Thoracic aorta (tissue), 2 donors: ENCODE measurements at regions not wholly inside any gene's neighbourhood (a gene's known extent, or its start where the extent isn't known, plus 50 kb on each side); places are given as distances from the start of the nearest gene placed in this dataset.
A peak's percentile ranks its signal among the peaks of the same experiment; 100 is the strongest.

Experiments used
- ATAC-seq: fragments of 150-250 bp; one replicate; pipeline ENCODE4 v1.8.0; 2017; ENCODE audit warnings: low read depth; ENCODE audit not compliant: insufficient number of reproducible peaks, low FRiP score
- DNase-seq: peaks from one replicate; pipeline ENCODE4 v3.0.0-alpha.2; 2020; ENCODE audit warnings: low spot score
- H3K27ac ChIP-seq, 2 donors: fragments of 200-600 bp; sonication (generic); 1 replicate in 1 of 2; 2 replicates in 1 of 2; pipeline ENCODE4 v1.5.1; 2016; ENCODE audit warnings: mild to moderate bottlenecking in 2 of 2, moderate library complexity in 2 of 2
- H3K27me3 ChIP-seq: fragments of 200-600 bp; sonication (generic); replicated peaks from 2 replicates; pipeline ENCODE4 v1.6.0; 2016; ENCODE audit warnings: mild to moderate bottlenecking; ENCODE audit not compliant: insufficient read depth
- H3K36me3 ChIP-seq: fragments of 200-600 bp; sonication (generic); one replicate; pipeline ENCODE4 v1.5.1; 2016
- H3K4me1 ChIP-seq, 2 donors: fragments of 200-600 bp; sonication (generic); 1 replicate in 1 of 2; 2 replicates in 1 of 2; pipeline versions ENCODE4 v1.5.1 to v1.6.0; 2016; ENCODE audit warnings: low read depth in 2 of 2, mild to moderate bottlenecking in 1 of 2; ENCODE audit not compliant: control insufficient read depth in 1 of 2
- H3K4me3 ChIP-seq: fragments of 200-600 bp; sonication (generic); 2 replicates; pipeline ENCODE4 v1.5.1; 2016; ENCODE audit warnings: mild to moderate bottlenecking
- H3K9me3 ChIP-seq: fragments of 200-600 bp; sonication (generic); 2 replicates; pipeline ENCODE4 v1.5.1; 2016
- TF ChIP-seq, protein P1 (sequence below): fragments of 200-600 bp; sonication (generic); IDR thresholded peaks from one replicate; pipeline ENCODE4 v1.5.1; 2019; ENCODE audit warnings: antibody characterized with exemption

DNA sequence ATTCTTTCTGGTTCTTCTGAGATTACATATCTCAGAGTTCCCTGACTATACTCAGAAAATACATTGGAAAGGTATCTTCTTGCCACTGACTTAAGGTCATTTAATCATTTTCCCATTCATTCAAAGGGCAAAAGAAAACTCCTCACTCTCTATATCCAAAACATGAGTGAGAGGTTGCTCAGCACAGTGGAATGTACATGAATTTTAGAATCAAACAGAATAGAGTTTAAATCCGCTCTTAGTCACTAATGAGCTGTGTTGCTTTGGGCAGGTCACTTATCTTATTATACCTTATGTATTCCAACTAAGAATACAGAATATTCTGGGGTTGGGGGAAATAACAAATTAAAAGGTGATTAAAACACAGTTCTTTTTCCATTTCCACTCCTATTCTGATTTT lies 452.6 kb upstream of the KLF12 start:
- Histone ChIP-seq H3K4me1 (no peaks in the 10 kb centered on the region), H3K27me3 (no peaks in the 10 kb centered on the region), H3K36me3 (no peaks in the 10 kb centered on the region), H3K4me3 (no peak overlapping the region), H3K27ac (no peak overlapping the region), H3K9me3 (no peaks in the 10 kb centered on the region)
- no peak for DNase-seq
- TF ChIP-seq, protein P1, sequence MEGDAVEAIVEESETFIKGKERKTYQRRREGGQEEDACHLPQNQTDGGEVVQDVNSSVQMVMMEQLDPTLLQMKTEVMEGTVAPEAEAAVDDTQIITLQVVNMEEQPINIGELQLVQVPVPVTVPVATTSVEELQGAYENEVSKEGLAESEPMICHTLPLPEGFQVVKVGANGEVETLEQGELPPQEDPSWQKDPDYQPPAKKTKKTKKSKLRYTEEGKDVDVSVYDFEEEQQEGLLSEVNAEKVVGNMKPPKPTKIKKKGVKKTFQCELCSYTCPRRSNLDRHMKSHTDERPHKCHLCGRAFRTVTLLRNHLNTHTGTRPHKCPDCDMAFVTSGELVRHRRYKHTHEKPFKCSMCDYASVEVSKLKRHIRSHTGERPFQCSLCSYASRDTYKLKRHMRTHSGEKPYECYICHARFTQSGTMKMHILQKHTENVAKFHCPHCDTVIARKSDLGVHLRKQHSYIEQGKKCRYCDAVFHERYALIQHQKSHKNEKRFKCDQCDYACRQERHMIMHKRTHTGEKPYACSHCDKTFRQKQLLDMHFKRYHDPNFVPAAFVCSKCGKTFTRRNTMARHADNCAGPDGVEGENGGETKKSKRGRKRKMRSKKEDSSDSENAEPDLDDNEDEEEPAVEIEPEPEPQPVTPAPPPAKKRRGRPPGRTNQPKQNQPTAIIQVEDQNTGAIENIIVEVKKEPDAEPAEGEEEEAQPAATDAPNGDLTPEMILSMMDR: no peak
- no peak for ATAC-seq

DNA sequence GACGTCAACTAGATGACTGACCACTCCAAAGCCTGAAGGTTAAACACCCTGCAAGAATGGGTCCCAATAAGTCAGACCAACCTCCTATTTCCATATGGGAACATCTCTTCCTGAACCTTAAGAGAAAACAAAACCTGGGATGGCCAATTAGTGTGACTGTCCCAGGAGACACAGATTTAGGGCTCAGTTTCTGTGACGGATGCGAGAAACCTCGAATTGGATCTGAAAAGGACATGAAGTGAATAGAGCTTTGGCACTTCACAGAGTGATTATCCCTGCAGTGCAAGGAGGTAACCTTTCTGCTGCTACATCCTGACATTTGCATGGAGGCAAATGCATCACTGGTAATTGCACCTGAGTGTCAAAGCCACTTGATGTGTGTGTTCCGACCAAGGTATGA lies 442.2 kb upstream of the KLF12 start:
- no peaks in the 10 kb centered on the region for H3K27me3 ChIP-seq
- H3K4me3 ChIP-seq: no peak overlapping the region
- H3K36me3 ChIP-seq: no peaks in the 10 kb centered on the region
- no peak for DNase-seq
- TF ChIP-seq, protein P1: no peak
- ATAC-seq: no peak
- peaks cover 0 to 17% of the 10 kb centered on the region in 2 donors for H3K4me1 ChIP-seq
- H3K9me3 ChIP-seq: no peaks in the 10 kb centered on the region
- H3K27ac ChIP-seq: no peak overlapping the region

DNA sequence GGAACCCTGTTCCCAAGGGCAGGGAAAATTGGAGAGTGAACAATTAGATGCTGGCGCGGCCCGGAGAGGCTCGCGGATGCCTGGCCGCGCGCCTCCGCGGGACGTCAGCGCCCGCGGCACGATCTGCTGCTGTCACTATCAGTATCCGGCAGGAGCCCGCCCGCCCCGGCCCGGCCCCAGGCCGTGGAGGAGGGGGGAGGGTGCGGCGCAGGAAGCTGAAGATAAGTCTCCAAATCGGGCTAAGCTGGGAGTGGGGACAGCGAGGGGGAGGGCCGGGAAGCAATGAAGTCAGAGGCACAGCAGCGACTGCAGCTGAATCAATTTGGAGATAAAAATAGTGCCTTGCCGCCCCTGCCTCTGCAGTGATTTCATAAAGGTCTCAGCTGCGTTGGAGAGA lies 441.5 kb upstream of the KLF12 start:
- Histone ChIP-seq H3K27ac (no peak overlapping the region), H3K27me3 (no peaks in the 10 kb centered on the region), H3K9me3 (no peaks in the 10 kb centered on the region), H3K4me3 (peak overlapping the region; percentile 73), H3K36me3 (no peaks in the 10 kb centered on the region), H3K4me1 (peaks cover 0 to 17% of the 10 kb centered on the region in 2 donors)
- ATAC-seq: peak; percentile 43
- DNase-seq: peak; percentile 32
- TF ChIP-seq, protein P1: no peak

DNA sequence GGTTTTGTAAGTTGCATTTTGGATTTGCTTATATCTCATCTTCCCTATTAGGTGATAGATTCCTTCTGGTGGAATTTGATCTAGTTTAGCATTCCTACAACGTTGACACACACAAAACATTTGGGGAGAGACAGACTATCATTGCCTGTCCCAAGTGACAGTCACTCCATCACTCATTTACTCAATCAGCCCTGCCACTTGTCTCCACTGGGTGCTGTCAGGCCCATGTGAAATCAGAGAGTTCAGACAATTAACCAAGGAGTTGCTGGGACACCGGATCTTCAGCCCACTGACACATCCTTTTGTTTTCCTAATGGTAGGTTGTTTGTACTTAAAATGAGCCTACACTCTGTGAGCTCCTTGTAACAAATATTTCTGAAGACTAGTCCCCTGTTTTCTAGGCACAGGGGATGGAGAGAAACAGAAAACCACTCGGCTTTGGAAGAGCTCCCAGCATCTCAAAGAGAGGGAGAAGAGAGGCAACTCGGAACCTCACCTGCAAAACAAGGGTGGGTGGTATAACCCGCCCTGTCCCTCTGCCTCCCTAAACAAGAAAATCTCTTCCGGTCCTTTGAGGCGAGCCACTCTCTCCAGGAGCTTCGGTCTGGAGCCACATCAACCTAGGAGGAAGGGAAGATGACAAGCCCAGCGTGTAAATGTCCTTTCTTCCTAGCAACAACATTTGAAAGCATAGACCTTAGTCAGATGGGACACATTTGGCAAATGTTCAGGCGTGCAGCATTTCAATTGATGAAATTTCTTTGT lies 440.9 kb upstream of the KLF12 start:
- Histone ChIP-seq H3K36me3 (no peaks in the 10 kb centered on the region), H3K4me3 (peak overlapping the region; percentile 73), H3K27ac (no peak overlapping the region), H3K27me3 (no peaks in the 10 kb centered on the region), H3K4me1 (peaks cover 0 to 17% of the 10 kb centered on the region in 2 donors), H3K9me3 (no peaks in the 10 kb centered on the region)
- TF ChIP-seq, protein P1: no peak
- ATAC-seq (no peak), DNase-seq (no peak)

DNA sequence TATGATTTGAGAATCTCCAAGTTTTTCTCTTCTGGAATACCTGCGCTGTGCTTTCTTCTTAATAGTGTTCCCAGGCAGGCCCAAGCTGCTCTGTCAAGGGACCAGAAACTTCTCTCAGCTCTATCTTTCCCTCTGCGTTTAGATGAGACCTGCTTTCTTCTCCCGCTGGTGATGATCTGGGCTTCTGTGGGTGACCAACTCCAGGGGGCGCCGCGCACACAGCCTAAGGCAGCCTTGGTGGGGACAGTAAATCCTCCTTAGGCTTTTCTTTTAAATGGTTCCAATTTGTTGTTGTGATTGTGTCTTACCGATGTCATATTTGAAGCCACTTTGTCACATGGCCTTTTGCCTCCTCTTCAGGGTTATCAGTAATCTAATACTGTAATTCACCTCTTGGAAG lies 439.4 kb upstream of the KLF12 start:
- Histone ChIP-seq H3K4me1 (peaks cover 0 to 17% of the 10 kb centered on the region in 2 donors), H3K36me3 (no peaks in the 10 kb centered on the region), H3K27me3 (no peaks in the 10 kb centered on the region), H3K27ac (no peak overlapping the region), H3K4me3 (no peak overlapping the region), H3K9me3 (no peaks in the 10 kb centered on the region)
- TF ChIP-seq, protein P1: no peak
- ATAC-seq: no peak
- no peak for DNase-seq
